ENCODE measurements at regions not wholly inside any gene's neighbourhood (a gene's known extent, or its start where the extent isn't known, plus 50 kb on each side); places are given as distances from the start of the nearest gene placed in this dataset.

GRCh38 chr13:84239032-84239431 is 356.8 kb upstream of the SLITRK1 start:
- no peak for TF ChIP-seq EZH2phosphoT487 (IDR thresholded peaks at IDR 0.05; ENCODE audit: borderline replicate concordance, low read length)
- TF ChIP-seq CTCF (IDR thresholded peaks at IDR 0.05; ENCODE audit: low read depth, low read length, poor library complexity, severe bottlenecking), result no peak
- Histone ChIP-seq H3K9me3 (ENCODE audit: control insufficient read depth, insufficient read depth, low read length) (no peaks in the 10 kb centered on the region), H3K27me3 (ENCODE audit: control insufficient read depth, low read length) (no peaks in the 10 kb centered on the region), H3K4me2 (ENCODE audit: low read length) (no peak overlapping the region), H3F3A (ENCODE audit: control insufficient read depth, insufficient read depth) (no peaks in the 10 kb centered on the region), H3K9me2 (replicated peaks; ENCODE audit: control insufficient read depth, low read length) (no peaks in the 10 kb centered on the region; the same call in 1 of the 2 replicates), H3K79me2 (ENCODE audit: control insufficient read depth, low read length) (no peaks in the 10 kb centered on the region), H4K20me1 (ENCODE audit: control insufficient read depth, insufficient read depth, low read depth, low read length) (no peaks in the 10 kb centered on the region), H3K4me3 (ENCODE audit: low read length) (no peak overlapping the region), H3K36me3 (ENCODE audit: control insufficient read depth, low read length) (no peaks in the 10 kb centered on the region), H3K4me1 (ENCODE audit: control insufficient read depth, low read length) (no peaks in the 10 kb centered on the region), H3K27ac (ENCODE audit: low read depth, low read length) (no peak overlapping the region)

GRCh38 chr13:84238381-84238780 is 356.1 kb upstream of the SLITRK1 start:
- Histone ChIP-seq H3K9me3 (ENCODE audit: control insufficient read depth, insufficient read depth, low read length) (no peaks in the 10 kb centered on the region), H3K27me3 (ENCODE audit: control insufficient read depth, low read length) (no peaks in the 10 kb centered on the region), H3K4me1 (ENCODE audit: control insufficient read depth, low read length) (no peaks in the 10 kb centered on the region), H3K4me2 (ENCODE audit: low read length) (no peak overlapping the region), H4K20me1 (ENCODE audit: control insufficient read depth, insufficient read depth, low read depth, low read length) (no peaks in the 10 kb centered on the region), H3K27ac (ENCODE audit: low read depth, low read length) (no peak overlapping the region), H3K4me3 (ENCODE audit: low read length) (no peak overlapping the region), H3K79me2 (ENCODE audit: control insufficient read depth, low read length) (no peaks in the 10 kb centered on the region), H3F3A (ENCODE audit: control insufficient read depth, insufficient read depth) (no peaks in the 10 kb centered on the region), H3K36me3 (ENCODE audit: control insufficient read depth, low read length) (no peaks in the 10 kb centered on the region), H3K9me2 (replicated peaks; ENCODE audit: control insufficient read depth, low read length) (no peaks in the 10 kb centered on the region; the same call in 1 of the 2 replicates)
- TF ChIP-seq EZH2phosphoT487 (IDR thresholded peaks at IDR 0.05; ENCODE audit: borderline replicate concordance, low read length) (no peak), CTCF (IDR thresholded peaks at IDR 0.05; ENCODE audit: low read depth, low read length, poor library complexity, severe bottlenecking) (no peak)

GRCh38 chr13:84237143-84237542 is 354.9 kb upstream of the SLITRK1 start:
- Histone ChIP-seq H3F3A (ENCODE audit: control insufficient read depth, insufficient read depth) (no peaks in the 10 kb centered on the region), H3K9me2 (replicated peaks; ENCODE audit: control insufficient read depth, low read length) (no peaks in the 10 kb centered on the region; the same call in 1 of the 2 replicates)
- TF ChIP-seq EZH2phosphoT487 (IDR thresholded peaks at IDR 0.05; ENCODE audit: borderline replicate concordance, low read length), result no peak
- TF ChIP-seq CTCF (IDR thresholded peaks at IDR 0.05; ENCODE audit: low read depth, low read length, poor library complexity, severe bottlenecking), result no peak

More at GRCh38 chr13:84237143-84237542, 354.9 kb upstream of the SLITRK1 start:
- Histone ChIP-seq H3K36me3 (ENCODE audit: control insufficient read depth, low read length) (no peaks in the 10 kb centered on the region), H3K27ac (ENCODE audit: low read depth, low read length) (no peak overlapping the region), H3K9me3 (ENCODE audit: control insufficient read depth, insufficient read depth, low read length) (no peaks in the 10 kb centered on the region), H4K20me1 (ENCODE audit: control insufficient read depth, insufficient read depth, low read depth, low read length) (no peaks in the 10 kb centered on the region), H3K27me3 (ENCODE audit: control insufficient read depth, low read length) (no peaks in the 10 kb centered on the region), H3K79me2 (ENCODE audit: control insufficient read depth, low read length) (no peaks in the 10 kb centered on the region), H3K4me1 (ENCODE audit: control insufficient read depth, low read length) (no peaks in the 10 kb centered on the region), H3K4me3 (ENCODE audit: low read length) (no peak overlapping the region), H3K4me2 (ENCODE audit: low read length) (no peak overlapping the region)

All from DOHH2 (cell line).